HCT116 (cell line): ENCODE measurements at regions not wholly inside any gene's neighbourhood (a gene's known extent, or its start where the extent isn't known, plus 50 kb on each side); places are given as distances from the start of the nearest gene placed in this dataset.

Experiments
- CTCF ChIP-seq, 3 experiments: fragments of 200-600 bp in 1 of 3; sonication (generic) in 1 of 3; IDR thresholded peaks in 2 of 3; conservative IDR thresholded peaks in 1 of 3; 2 replicates each; pipeline ENCODE4 v1.5.1; 2012 to 2017; ENCODE audit warnings: low read depth in 2 of 3, low read length in 2 of 3, antibody characterized with exemption in 1 of 3, borderline replicate concordance in 1 of 3, control low read depth in 1 of 3, mild to moderate bottlenecking in 1 of 3, mixed read lengths in 1 of 3, mixed run types in 1 of 3, moderate library complexity in 1 of 3; ENCODE audit not compliant: insufficient read depth in 1 of 3
- ELF1 ChIP-seq: IDR thresholded peaks from 2 replicates; pipeline ENCODE4 v1.6.1; 2012; ENCODE audit warnings: low read depth, borderline replicate concordance
- EZH2phosphoT487 ChIP-seq: fragments of 200-600 bp; IDR thresholded peaks from 2 replicates; pipeline ENCODE4 v1.6.1; 2018; ENCODE audit warnings: antibody characterized with exemption, borderline replicate concordance
- POLR2AphosphoS5 ChIP-seq: IDR thresholded peaks from 2 replicates; pipeline ENCODE4 v1.6.1; 2011; ENCODE audit warnings: mild to moderate bottlenecking, low read depth, low read length, moderate library complexity
- RAD21 ChIP-seq: IDR thresholded peaks from 2 replicates; pipeline ENCODE4 v1.6.1; 2012; ENCODE audit warnings: low read depth, mild to moderate bottlenecking
- SP1 ChIP-seq: IDR thresholded peaks from 2 replicates; pipeline ENCODE4 v1.6.1; 2012; ENCODE audit warnings: low read depth
- SRF ChIP-seq: IDR thresholded peaks from 2 replicates; pipeline ENCODE4 v1.6.1; 2012; ENCODE audit warnings: low read depth
- YY1 ChIP-seq: IDR thresholded peaks from 2 replicates; pipeline ENCODE4 v1.6.1; 2011; ENCODE audit warnings: low read length, low read depth, moderate library complexity, mild to moderate bottlenecking; ENCODE audit not compliant: insufficient replicate concordance; ENCODE audit errors: extremely low read depth
- ZFX ChIP-seq: fragments of 450-650 bp; IDR thresholded peaks from 2 replicates; pipeline ENCODE4 v1.6.1; 2017
- TF ChIP-seq, protein P1 (sequence below): IDR thresholded peaks from 2 replicates; pipeline ENCODE4 v1.6.1; 2011; ENCODE audit warnings: mild to moderate bottlenecking, low read length, moderate library complexity; ENCODE audit not compliant: insufficient replicate concordance; ENCODE audit errors: extremely low read depth

- TF ChIP-seq ELF1 = no peak
- no peak for TF ChIP-seq RAD21
- no peak for TF ChIP-seq EZH2phosphoT487
- no peak for TF ChIP-seq CTCF (IDR thresholded peaks at IDR 0.05 in 2 of 3, conservative IDR thresholded peaks at IDR 0.05 in 1 of 3; ENCODE audit: borderline replicate concordance in 1 of 3, insufficient read depth in 1 of 3, low read depth in 2 of 3, low read length in 2 of 3)
- TF ChIP-seq POLR2AphosphoS5 = no peak
- no peak for TF ChIP-seq ZFX
- no peak for TF ChIP-seq SRF
- TF ChIP-seq, protein P1, sequence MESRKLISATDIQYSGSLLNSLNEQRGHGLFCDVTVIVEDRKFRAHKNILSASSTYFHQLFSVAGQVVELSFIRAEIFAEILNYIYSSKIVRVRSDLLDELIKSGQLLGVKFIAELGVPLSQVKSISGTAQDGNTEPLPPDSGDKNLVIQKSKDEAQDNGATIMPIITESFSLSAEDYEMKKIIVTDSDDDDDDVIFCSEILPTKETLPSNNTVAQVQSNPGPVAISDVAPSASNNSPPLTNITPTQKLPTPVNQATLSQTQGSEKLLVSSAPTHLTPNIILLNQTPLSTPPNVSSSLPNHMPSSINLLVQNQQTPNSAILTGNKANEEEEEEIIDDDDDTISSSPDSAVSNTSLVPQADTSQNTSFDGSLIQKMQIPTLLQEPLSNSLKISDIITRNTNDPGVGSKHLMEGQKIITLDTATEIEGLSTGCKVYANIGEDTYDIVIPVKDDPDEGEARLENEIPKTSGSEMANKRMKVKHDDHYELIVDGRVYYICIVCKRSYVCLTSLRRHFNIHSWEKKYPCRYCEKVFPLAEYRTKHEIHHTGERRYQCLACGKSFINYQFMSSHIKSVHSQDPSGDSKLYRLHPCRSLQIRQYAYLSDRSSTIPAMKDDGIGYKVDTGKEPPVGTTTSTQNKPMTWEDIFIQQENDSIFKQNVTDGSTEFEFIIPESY = no peak
- TF ChIP-seq YY1 = no peak
- no peak for TF ChIP-seq SP1
These were observed 369.6 kb upstream of the ADGRL2 start for GRCh38 chr1:81430955-81431623.
